ENCODE measurements at regions not wholly inside any gene's neighbourhood (a gene's known extent, or its start where the extent isn't known, plus 50 kb on each side); places are given as distances from the start of the nearest gene placed in this dataset.

DNA sequence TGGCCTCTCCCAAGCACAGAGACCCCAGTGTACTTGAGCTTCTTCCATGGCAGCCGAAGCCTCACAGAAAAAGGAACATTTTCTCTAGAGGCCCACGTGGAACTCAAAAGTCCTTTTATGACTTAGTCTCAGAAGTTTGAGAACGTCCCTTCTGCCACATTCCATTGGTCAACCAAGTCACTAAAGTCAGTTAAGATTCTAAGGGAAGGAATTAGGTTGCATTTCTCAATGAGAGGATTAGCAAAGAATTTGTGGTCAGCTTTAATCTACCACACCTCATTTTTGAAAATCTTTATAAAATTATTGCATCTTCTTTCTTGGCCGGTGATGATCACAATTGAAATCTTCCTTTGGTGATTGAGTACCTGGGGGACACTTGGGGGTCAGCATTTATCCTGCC lies 279.9 kb upstream of the TBX3 start:
- TF ChIP-seq GATA2 (IDR thresholded peaks at IDR 0.05; ENCODE audit: low read depth, low read length) (no peak), GATA3 (IDR thresholded peaks at IDR 0.05; ENCODE audit: low read depth, low read length) (no peak)

DNA sequence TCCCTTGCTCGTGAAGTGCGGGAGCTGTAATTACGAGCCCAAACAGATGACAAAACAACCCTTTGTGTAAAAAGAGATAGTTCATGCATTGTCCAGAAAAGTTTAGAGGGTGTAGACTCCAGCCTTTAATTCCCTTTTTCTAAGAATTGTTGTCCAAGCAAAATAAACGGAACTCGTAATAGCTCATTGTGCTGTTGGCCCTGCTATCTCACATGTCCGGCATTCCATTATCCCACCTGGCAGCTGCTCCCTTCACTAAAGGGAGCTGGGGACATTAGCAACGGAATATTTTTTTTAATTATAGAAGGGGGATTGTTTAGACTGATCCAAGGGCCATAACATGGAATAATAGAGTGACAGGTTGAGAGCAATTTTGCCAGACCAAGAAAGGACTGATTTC lies 277.5 kb upstream of the TBX3 start:
- TF ChIP-seq GATA3 (IDR thresholded peaks at IDR 0.05; ENCODE audit: low read depth, low read length) (no peak), GATA2 (IDR thresholded peaks at IDR 0.05; ENCODE audit: low read depth, low read length) (no peak)

DNA sequence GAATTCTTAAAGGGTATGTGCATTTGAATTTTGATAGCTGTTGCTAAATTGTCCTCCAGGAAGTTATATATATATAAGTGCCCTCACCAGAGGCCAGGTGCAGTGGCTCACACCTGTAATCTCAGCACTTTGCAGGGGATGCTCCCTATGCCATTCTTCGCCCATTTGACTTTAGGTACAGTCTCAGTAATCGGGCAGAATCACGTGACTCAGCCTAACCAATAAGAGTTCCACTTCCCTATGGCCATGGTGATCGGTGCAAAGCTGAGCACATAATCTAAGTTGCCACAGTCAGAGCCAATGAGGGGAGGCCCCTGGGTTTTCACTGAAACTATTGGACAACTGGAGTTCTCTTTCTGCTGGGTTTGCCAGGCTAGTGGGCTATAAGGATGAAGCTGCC lies 274.6 kb upstream of the TBX3 start:
- TF ChIP-seq GATA3 (IDR thresholded peaks at IDR 0.05; ENCODE audit: low read depth, low read length) (no peak), GATA2 (IDR thresholded peaks at IDR 0.05; ENCODE audit: low read depth, low read length) (no peak)

GRCh38 chr12:114957225-114957624 lies 273.2 kb upstream of the TBX3 start:
- TF ChIP-seq GATA2 (IDR thresholded peaks at IDR 0.05; ENCODE audit: low read depth, low read length) (no peak), GATA3 (IDR thresholded peaks at IDR 0.05; ENCODE audit: low read depth, low read length) (no peak)

GRCh38 chr12:114955414-114956014 lies 271.5 kb upstream of the TBX3 start:
- TF ChIP-seq GATA3 (IDR thresholded peaks at IDR 0.05; ENCODE audit: low read depth, low read length) (no peak), GATA2 (IDR thresholded peaks at IDR 0.05; ENCODE audit: low read depth, low read length) (no peak)

DNA sequence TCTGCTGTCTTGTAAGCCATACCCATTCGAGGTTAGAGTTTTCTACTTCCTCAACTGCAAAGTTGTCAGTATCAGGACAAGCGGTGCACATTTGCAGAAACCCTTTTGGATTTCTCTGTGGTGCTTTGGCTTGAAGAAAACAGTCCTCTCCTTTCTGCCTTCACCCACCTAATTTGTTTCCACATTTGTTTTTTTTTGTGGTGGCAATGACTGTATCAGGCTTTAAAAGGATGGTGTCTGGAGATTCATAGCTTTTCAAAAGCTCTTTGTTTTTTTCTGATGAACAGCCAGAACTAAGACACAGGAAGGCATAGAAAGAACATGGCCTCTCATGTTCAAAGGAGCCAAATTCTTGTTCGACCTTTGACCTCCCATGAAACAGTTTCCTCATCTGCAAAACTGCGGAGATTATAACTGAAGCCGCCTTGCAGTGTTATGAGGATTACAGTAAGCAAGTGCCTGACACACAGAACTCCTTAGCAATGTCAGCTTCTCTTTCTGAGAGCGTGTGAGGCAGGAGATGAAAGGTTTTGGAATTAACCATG lies 270.6 kb upstream of the TBX3 start:
- TF ChIP-seq GATA3 (IDR thresholded peaks at IDR 0.05; ENCODE audit: low read depth, low read length) (no peak), GATA2 (IDR thresholded peaks at IDR 0.05; ENCODE audit: low read depth, low read length) (no peak)

DNA sequence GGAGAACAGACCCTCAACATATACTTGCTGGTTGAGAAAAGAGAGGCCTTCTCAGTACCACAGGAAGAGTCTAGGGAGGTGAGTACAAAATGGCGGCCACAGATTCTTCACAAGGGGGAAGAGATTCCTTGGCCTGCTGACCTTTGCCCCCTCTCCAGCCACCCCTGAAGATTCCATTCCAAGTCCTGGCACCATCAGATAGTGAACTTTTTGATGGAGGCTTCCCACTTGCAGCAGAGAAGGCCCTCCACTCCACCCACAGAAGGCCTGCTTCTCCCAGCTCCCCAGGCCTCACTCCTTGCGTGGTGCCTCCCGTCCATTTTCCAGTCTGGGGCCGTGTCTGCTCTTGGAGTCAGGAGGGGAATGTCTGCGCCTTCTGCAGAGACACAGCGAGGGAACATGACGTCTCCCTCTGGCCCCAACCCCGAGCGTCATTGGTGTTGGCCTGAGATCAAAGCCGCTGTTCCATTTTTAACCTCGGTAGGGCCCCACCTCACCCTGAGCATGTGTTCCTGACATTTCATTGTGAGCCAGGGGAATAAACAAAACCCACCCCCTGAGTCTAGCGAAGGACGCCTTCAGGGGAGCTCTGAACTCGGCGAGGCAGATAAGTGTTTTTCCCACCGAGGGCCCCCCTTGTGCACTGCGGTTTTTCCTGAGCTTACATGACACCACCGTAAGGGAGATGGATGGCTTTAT lies 268.7 kb upstream of the TBX3 start:
- TF ChIP-seq GATA3 (IDR thresholded peaks at IDR 0.05; ENCODE audit: low read depth, low read length) (no peak), GATA2 (IDR thresholded peaks at IDR 0.05; ENCODE audit: low read depth, low read length) (no peak)

GRCh38 chr12:114949058-114949820 lies 265.3 kb upstream of the TBX3 start:
- TF ChIP-seq GATA3 (IDR thresholded peaks at IDR 0.05; ENCODE audit: low read depth, low read length) (no peak), GATA2 (IDR thresholded peaks at IDR 0.05; ENCODE audit: low read depth, low read length) (no peak)

DNA sequence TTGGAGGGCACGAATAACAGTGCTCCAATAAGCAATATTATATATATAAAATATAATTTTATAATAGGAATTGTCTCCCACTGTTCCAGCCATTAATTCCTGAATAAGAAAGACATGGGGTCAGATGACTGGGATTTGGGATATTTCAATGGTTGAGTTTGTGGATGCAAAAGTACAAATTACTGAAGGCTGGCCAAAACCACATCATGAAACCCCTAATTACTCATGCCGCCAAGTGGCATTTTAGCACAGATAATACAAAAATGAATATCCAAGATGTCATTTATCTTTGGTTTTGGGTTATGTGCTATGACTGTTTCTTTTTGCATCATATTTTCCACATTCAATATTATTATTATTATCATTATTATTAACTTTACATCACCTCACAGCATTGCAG lies 261.4 kb upstream of the TBX3 start:
- TF ChIP-seq GATA3 (IDR thresholded peaks at IDR 0.05; ENCODE audit: low read depth, low read length) (no peak), GATA2 (IDR thresholded peaks at IDR 0.05; ENCODE audit: low read depth, low read length) (no peak)

- TF ChIP-seq GATA2 (IDR thresholded peaks at IDR 0.05; ENCODE audit: low read depth, low read length) = no peak
- no peak for TF ChIP-seq GATA3 (IDR thresholded peaks at IDR 0.05; ENCODE audit: low read depth, low read length)
Observed at GRCh38 chr12:114944736-114945135, 260.8 kb upstream of the TBX3 start.

DNA sequence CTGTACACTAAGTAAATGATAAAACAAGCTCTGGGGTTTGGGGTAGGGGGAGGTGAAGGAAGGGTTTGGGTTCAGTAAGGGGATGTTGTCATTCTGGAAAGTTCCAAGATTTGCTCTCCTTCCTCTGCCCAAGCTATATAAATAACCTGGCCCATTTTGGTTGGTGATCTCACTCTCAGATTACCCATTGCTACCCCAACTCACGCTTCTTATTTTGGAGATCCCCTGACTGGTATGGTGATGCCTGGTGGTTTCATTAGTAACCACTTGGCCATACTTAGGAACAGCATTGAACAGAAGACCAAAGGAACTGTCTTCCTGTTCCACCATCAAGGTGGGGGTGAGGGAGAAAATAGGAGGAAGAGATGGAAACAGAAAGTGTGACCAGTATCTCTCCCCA lies 259.6 kb upstream of the TBX3 start:
- TF ChIP-seq GATA3 (IDR thresholded peaks at IDR 0.05; ENCODE audit: low read depth, low read length) = no peak

- no peak for TF ChIP-seq GATA3 (IDR thresholded peaks at IDR 0.05; ENCODE audit: low read depth, low read length)
- no peak for TF ChIP-seq GATA2 (IDR thresholded peaks at IDR 0.05; ENCODE audit: low read depth, low read length)
Observed at GRCh38 chr12:114938487-114939210, 254.7 kb upstream of the TBX3 start.

DNA sequence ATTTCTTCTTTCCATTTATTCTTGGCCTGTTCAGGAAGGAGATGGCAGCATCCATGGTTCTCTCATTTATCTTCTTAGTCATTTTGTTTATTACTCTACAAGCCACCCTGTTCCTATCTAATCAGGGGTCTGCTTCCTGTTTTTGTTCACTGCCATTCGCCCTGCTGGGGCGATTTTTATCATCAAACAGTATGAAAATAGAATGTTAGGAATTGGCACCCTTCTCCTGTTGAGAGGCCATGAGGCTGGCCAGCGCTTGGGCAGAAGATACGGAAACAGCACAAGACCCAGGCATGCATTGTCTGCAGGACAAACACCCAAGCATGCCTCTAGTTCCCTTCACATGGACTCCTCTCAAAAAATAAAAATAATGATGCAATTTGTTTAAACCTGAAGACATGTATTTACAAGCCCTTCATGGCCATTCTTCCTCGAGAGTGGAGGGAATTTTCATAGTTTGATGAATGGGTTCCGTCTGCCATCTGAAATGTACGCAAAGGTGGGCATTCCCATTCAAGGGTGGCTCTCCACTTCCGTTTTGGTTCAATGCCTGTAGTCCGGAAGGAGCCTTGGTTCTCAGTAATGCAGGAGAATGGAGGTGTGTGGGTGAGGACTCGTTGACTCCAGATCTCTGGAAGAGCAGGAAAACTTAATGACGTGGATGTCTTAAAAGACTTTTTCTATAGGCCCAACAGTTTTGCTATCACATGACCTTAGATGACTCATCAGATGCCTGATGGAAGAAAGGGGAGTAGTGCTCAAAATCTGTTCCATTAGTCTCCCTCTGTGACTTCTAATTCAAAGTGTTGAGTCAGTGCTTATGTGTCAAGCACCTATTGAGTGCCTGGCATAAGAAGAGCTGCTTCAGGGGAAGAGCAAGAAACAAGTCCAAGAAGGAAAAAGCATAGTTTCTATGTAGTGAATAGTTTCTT lies 252.4 kb upstream of the TBX3 start:
- no peak for TF ChIP-seq GATA3 (IDR thresholded peaks at IDR 0.05; ENCODE audit: low read depth, low read length)
- TF ChIP-seq GATA2 (IDR thresholded peaks at IDR 0.05; ENCODE audit: low read depth, low read length) = no peak
